H1 (cell line): ENCODE measurements at regions not wholly inside any gene's neighbourhood (a gene's known extent, or its start where the extent isn't known, plus 50 kb on each side); places are given as distances from the start of the nearest gene placed in this dataset.

Experiments used
- CTCF ChIA-PET: fragments of 300-600 bp; sonication (Branson Sonifier 250); formaldehyde crosslinking; loops from one replicate; lab custom pipeline; 2021; ENCODE audit not compliant: partially characterized antibody; lab: Charles Lee
- POLR2A ChIA-PET: fragments of 300-600 bp; sonication (Branson Sonifier 250); formaldehyde crosslinking; loops from one replicate; lab custom pipeline; 2021; ENCODE audit warnings: inconsistent platforms; ENCODE audit not compliant: partially characterized antibody; lab: Charles Lee
- DNase-seq, 2 experiments: peaks; one replicate each; pipeline versions ENCODE4 v3.0.0 to v3.0.0-alpha.2; 2010 to 2022; ENCODE audit warnings: low spot score in 2 of 2, low read depth in 1 of 2, mixed read lengths in 1 of 2
- FAIRE-seq: peaks from 2 replicates; lab custom pipeline; 2011; peaks lifted over from hg19 to GRCh38; lab: Jason Lieb, UNC
- H2AFZ ChIP-seq: 2 replicates; pipeline ENCODE4 v1.8.1; 2012; ENCODE audit warnings: low read length, inconsistent platforms
- H2AK5ac ChIP-seq: 2 replicates; pipeline ENCODE4 v1.6.1; 2013; ENCODE audit warnings: low read depth, low read length
- H2BK120ac ChIP-seq: replicated peaks from 2 replicates; pipeline ENCODE3; 2013; ENCODE audit warnings: low read depth, low read length, inconsistent platforms
- H2BK12ac ChIP-seq: 2 replicates; pipeline ENCODE4 v1.6.1; 2013; ENCODE audit warnings: low read depth, low read length
- H2BK15ac ChIP-seq: 2 replicates; pipeline ENCODE4 v1.6.1; 2013; ENCODE audit warnings: low read length
- H2BK20ac ChIP-seq: 2 replicates; pipeline ENCODE4 v1.6.1; 2013; ENCODE audit warnings: low read length
- H2BK5ac ChIP-seq: 2 replicates; pipeline ENCODE4 v1.6.1; 2013; ENCODE audit warnings: low read depth, low read length
- H3K14ac ChIP-seq: 2 replicates; pipeline ENCODE4 v1.6.1; 2013; ENCODE audit warnings: inconsistent platforms; ENCODE audit not compliant: insufficient read length
- H3K18ac ChIP-seq: 2 replicates; pipeline ENCODE4 v1.6.1; 2013; ENCODE audit warnings: low read length; ENCODE audit errors: extremely low read depth
- H3K23ac ChIP-seq: 2 replicates; pipeline ENCODE4 v1.6.1; 2013; ENCODE audit warnings: inconsistent platforms; ENCODE audit not compliant: insufficient read length
- H3K23me2 ChIP-seq: 2 replicates; pipeline ENCODE4 v1.6.1; 2013; ENCODE audit warnings: low read depth, low read length
- H3K27ac ChIP-seq: 2 replicates; pipeline ENCODE4 v1.6.1; 2011; ENCODE audit warnings: low read depth, low read length, inconsistent platforms
- H3K27me3 ChIP-seq, 4 experiments: replicated peaks in 1 of 4; 1 replicate in 1 of 4; 2 replicates in 3 of 4; pipeline versions ENCODE4 v1.6.1 to v1.8.1; 2011 to 2013; ENCODE audit warnings: low read length in 3 of 4, mild to moderate bottlenecking in 3 of 4, inconsistent platforms in 2 of 4, mixed read lengths in 2 of 4, moderate library complexity in 1 of 4; ENCODE audit not compliant: control insufficient read depth in 3 of 4, insufficient read depth in 3 of 4; ENCODE audit errors: extremely low read depth in 1 of 4
- H3K36me3 ChIP-seq, 4 experiments: 2 replicates each; pipeline versions ENCODE4 v1.6.1 to v1.8.1; 2011 to 2013; ENCODE audit warnings: mild to moderate bottlenecking in 4 of 4, low read length in 3 of 4, moderate library complexity in 2 of 4, control low read depth in 1 of 4, inconsistent platforms in 1 of 4; ENCODE audit not compliant: insufficient read depth in 4 of 4, control insufficient read depth in 2 of 4
- H3K4ac ChIP-seq: replicated peaks from 2 replicates; pipeline ENCODE3; 2013; ENCODE audit warnings: low read length, low read depth, mixed read lengths, inconsistent platforms; ENCODE audit not compliant: insufficient read length
- H3K4me1 ChIP-seq, 4 experiments: replicated peaks in 1 of 4; 1 replicate in 1 of 4; 2 replicates in 3 of 4; pipeline versions ENCODE4 v1.6.1 to v1.8.1; 2011 to 2013; ENCODE audit warnings: low read length in 3 of 4, inconsistent platforms in 2 of 4, mixed read lengths in 1 of 4; ENCODE audit not compliant: insufficient read depth in 4 of 4, control insufficient read depth in 3 of 4
- H3K4me2 ChIP-seq, 2 experiments: 2 replicates each; pipeline versions ENCODE4 v1.6.1 to v1.8.1; 2011 to 2013; ENCODE audit warnings: low read depth in 2 of 2, low read length in 2 of 2, control low read depth in 1 of 2, inconsistent platforms in 1 of 2, mild to moderate bottlenecking in 1 of 2; ENCODE audit not compliant: insufficient read depth in 1 of 2
- H3K4me3 ChIP-seq, 4 experiments: fragments of 200-600, 300-600 bp in 1 of 4; sonication (generic), shearing (Covaris generic), sonication (Bioruptor Twin) in 1 of 4; 2 replicates each; pipeline versions ENCODE4 v1.5.1 to v1.8.1; 2011 to 2016; ENCODE audit warnings: low read length in 4 of 4, low read depth in 3 of 4, control low read depth in 2 of 4, inconsistent platforms in 2 of 4, mild to moderate bottlenecking in 2 of 4, mixed read lengths in 1 of 4, moderate library complexity in 1 of 4; ENCODE audit not compliant: insufficient read depth in 2 of 4; ENCODE audit errors: extremely low read depth in 1 of 4
- H3K56ac ChIP-seq: replicated peaks from 2 replicates; pipeline ENCODE3; 2013; ENCODE audit warnings: low read depth, mild to moderate bottlenecking, mixed read lengths, low read length, inconsistent platforms; ENCODE audit not compliant: insufficient read length
- H3K79me1 ChIP-seq: 2 replicates; pipeline ENCODE4 v1.6.1; 2013; ENCODE audit warnings: low read depth, low read length, control low read depth
- H3K79me2 ChIP-seq, 2 experiments: 2 replicates each; pipeline versions ENCODE4 v1.6.1 to v1.8.1; 2012 to 2013; ENCODE audit warnings: low read length in 2 of 2, mild to moderate bottlenecking in 2 of 2, inconsistent platforms in 1 of 2; ENCODE audit not compliant: insufficient read depth in 2 of 2, control insufficient read depth in 1 of 2
- H3K9ac ChIP-seq, 4 experiments: replicated peaks in 1 of 4; 1 replicate in 1 of 4; 2 replicates in 3 of 4; pipeline versions ENCODE4 v1.6.1 to v1.8.1; 2011 to 2013; ENCODE audit warnings: low read depth in 3 of 4, low read length in 3 of 4, control low read depth in 2 of 4, mild to moderate bottlenecking in 2 of 4, moderate library complexity in 2 of 4, inconsistent platforms in 1 of 4; ENCODE audit errors: extremely low read depth in 1 of 4
- H3K9me3 ChIP-seq, 2 experiments: 2 replicates each; pipeline versions ENCODE4 v1.6.1 to v1.8.1; 2012 to 2013; ENCODE audit warnings: mild to moderate bottlenecking in 2 of 2, moderate library complexity in 2 of 2, control low read depth in 1 of 2, inconsistent platforms in 1 of 2, low read depth in 1 of 2, low read length in 1 of 2, mixed read lengths in 1 of 2; ENCODE audit not compliant: insufficient read depth in 2 of 2
- H4K20me1 ChIP-seq, 2 experiments: replicated peaks in 1 of 2; 2 replicates each; pipeline versions ENCODE3 to v1.8.1; 2011 to 2013; ENCODE audit warnings: inconsistent platforms in 2 of 2, low read length in 2 of 2, mild to moderate bottlenecking in 1 of 2; ENCODE audit not compliant: insufficient read depth in 2 of 2, control insufficient read depth in 1 of 2
- H4K5ac ChIP-seq: 2 replicates; pipeline ENCODE4 v1.6.1; 2013; ENCODE audit warnings: low read length, low read depth, mixed read lengths, inconsistent platforms; ENCODE audit not compliant: insufficient read length
- H4K8ac ChIP-seq: 2 replicates; pipeline ENCODE4 v1.8.0; 2013; ENCODE audit warnings: mild to moderate bottlenecking, moderate library complexity, low read length, inconsistent platforms; ENCODE audit not compliant: insufficient read depth; ENCODE audit errors: extremely low read depth
- H4K91ac ChIP-seq: replicated peaks from 2 replicates; pipeline ENCODE3; 2013; ENCODE audit warnings: low read length, mixed read lengths, inconsistent platforms; ENCODE audit not compliant: insufficient read length
- BACH1 ChIP-seq: IDR thresholded peaks from 2 replicates; pipeline ENCODE4 v1.6.1; 2012; ENCODE audit warnings: low read length, improper control_type of control experiment
- BRCA1 ChIP-seq: IDR thresholded peaks from 2 replicates; pipeline ENCODE4 v1.6.1; 2012; ENCODE audit warnings: low read depth, low read length, improper control_type of control experiment
- CTBP2 ChIP-seq: IDR thresholded peaks from 2 replicates; pipeline ENCODE4 v1.7.0; 2011; ENCODE audit warnings: borderline replicate concordance, mild to moderate bottlenecking, moderate library complexity, mixed read lengths, low read length; ENCODE audit not compliant: insufficient read depth, insufficient read length
- EGR1 ChIP-seq: IDR thresholded peaks from 2 replicates; pipeline ENCODE4 v1.6.1; 2011; ENCODE audit warnings: low read depth, low read length, borderline replicate concordance
- NANOG ChIP-seq: IDR thresholded peaks from 2 replicates; pipeline ENCODE4 v1.6.1; 2011; ENCODE audit warnings: low read length, low read depth, mild to moderate bottlenecking, inconsistent platforms; ENCODE audit not compliant: insufficient read depth, poor library complexity, severe bottlenecking
- PHF8 ChIP-seq: fragments of 200-600 bp; sonication (generic); conservative IDR thresholded peaks from 2 replicates; pipeline ENCODE4 v1.7.1; 2012; ENCODE audit warnings: low read depth, mild to moderate bottlenecking, inconsistent platforms, low read length, moderate library complexity
- SIN3A ChIP-seq, 2 experiments: IDR thresholded peaks in 1 of 2; conservative IDR thresholded peaks in 1 of 2; 2 replicates each; pipeline ENCODE4 v1.6.1; 2011 to 2012; ENCODE audit warnings: low read length in 2 of 2, improper control_type of control experiment in 1 of 2, low read depth in 1 of 2, mild to moderate bottlenecking in 1 of 2
- SIX5 ChIP-seq: IDR thresholded peaks from 2 replicates; pipeline ENCODE4 v1.6.1; 2011; ENCODE audit warnings: mild to moderate bottlenecking, low read depth, low read length
- WGBS, 2 experiments: shearing (Covaris generic) in 1 of 2; methylation state at CpG; one replicate each; pipeline versions ENCODE4 v1.1.6 to v1.1.7; 2013 to 2015; ENCODE audit warnings: low lambda C conversion rate in 2 of 2, mixed read lengths in 2 of 2, inconsistent platforms in 1 of 2, low coverage in 1 of 2, missing lambda C conversion rate in 1 of 2; ENCODE audit not compliant: insufficient replicate concordance in 2 of 2, insufficient coverage in 1 of 2, insufficient read length in 1 of 2; ENCODE audit errors: extremely low coverage in 1 of 2, missing lambda C conversion rate in 1 of 2; 5-methylcytosine and 5-hydroxymethylcytosine counted together

- TF ChIP-seq BACH1 (no peak), SIX5 (no peak), PHF8 (no peak), BRCA1 (no peak), NANOG (no peak), CTBP2 (no peak), SIN3A (conservative IDR thresholded peaks at IDR 0.05 in 1 of 2, IDR thresholded peaks at IDR 0.05 in 1 of 2; ENCODE audit: low read depth in 1 of 2, low read length in 2 of 2) (no peak), EGR1 (no peak)
- no peak overlapping the region for H4K5ac ChIP-seq
- no peak overlapping the region for H2AK5ac ChIP-seq
- FAIRE-seq = no peak
- H3K56ac ChIP-seq = no peak overlapping the region
- no peak overlapping the region for H3K27ac ChIP-seq
- H4K91ac ChIP-seq = no peak overlapping the region
- ChIA-PET CTCF (interaction anchor here (0.6 to 1.5 kb wide), 3 partner anchors 8 to 459 kb away, joined by 3 to 5 read pairs (median 3); no protein-coding TSS in a partner anchor), POLR2A (no interaction called here)
- no peak overlapping the region for H2BK20ac ChIP-seq
- H3K36me3 ChIP-seq = no peaks in the 10 kb centered on the region
- no peak overlapping the region for H4K8ac ChIP-seq
- no peak overlapping the region for H3K4me2 ChIP-seq
- no peak overlapping the region for H3K14ac ChIP-seq
- H3K4me3 ChIP-seq = no peak overlapping the region
- H2BK12ac ChIP-seq = no peak overlapping the region
- no peak for DNase-seq
- H2BK5ac ChIP-seq = no peak overlapping the region
- no peak overlapping the region for H3K4ac ChIP-seq
- H3K23ac ChIP-seq = no peak overlapping the region
- no peaks in the 10 kb centered on the region for H3K4me1 ChIP-seq
- no peaks in the 10 kb centered on the region for H3K27me3 ChIP-seq
- H4K20me1 ChIP-seq = no peaks in the 10 kb centered on the region
- no peak overlapping the region for H2BK15ac ChIP-seq
- H3K79me1 ChIP-seq = no peaks in the 10 kb centered on the region
- no peak overlapping the region for H3K9ac ChIP-seq
- no peak overlapping the region for H2AFZ ChIP-seq
- no peaks in the 10 kb centered on the region for H3K23me2 ChIP-seq
- H2BK120ac ChIP-seq = no peak overlapping the region
- no peak overlapping the region for H3K18ac ChIP-seq
- H3K79me2 ChIP-seq = no peaks in the 10 kb centered on the region
- 94% methylated on average over 7 of the region's 7 CpGs; no CpG with 5 or more reads in 1 of the 2 experiments for WGBS, 2 experiments
- H3K9me3 ChIP-seq = no peaks in the 10 kb centered on the region
These were observed 1585.3 kb upstream of the TENM3 start for GRCh38 chr4:180657881-180658280.
